ENCODE measurements at regions not wholly inside any gene's neighbourhood (a gene's known extent, or its start where the extent isn't known, plus 50 kb on each side); places are given as distances from the start of the nearest gene placed in this dataset.
"Not testable (repeated sequence)": the region's sequence is repeated elsewhere in the genome, so short reads cannot be mapped to it uniquely, and the experiment has no call there.

DNA sequence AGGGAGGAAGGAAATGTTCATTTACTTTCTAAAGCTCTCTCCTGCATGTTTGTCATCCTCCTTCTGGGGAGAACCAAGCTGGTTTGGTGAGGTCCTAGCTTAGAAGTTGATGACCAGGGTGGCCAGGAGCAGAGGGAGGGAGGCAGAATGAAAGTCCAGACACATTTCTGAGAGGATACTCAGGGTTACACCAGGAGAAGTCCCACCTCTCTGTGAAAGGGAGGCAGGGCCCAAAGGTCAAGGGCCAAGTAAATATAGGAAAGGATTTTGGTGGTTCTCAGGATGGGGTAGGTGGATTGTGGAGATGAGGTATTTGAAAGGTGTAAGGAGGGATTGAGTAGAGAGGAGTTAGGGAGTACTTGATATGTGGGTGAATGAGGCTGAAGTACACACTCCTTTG is 58.0 kb upstream of the FBXO11 start:
- H3K4me3 ChIP-seq (ENCODE audit: low read depth, low read length): no peak overlapping the region
- TF ChIP-seq CTCF (IDR thresholded peaks at IDR 0.05; ENCODE audit: low read depth, low read length): no peak

- H3K4me3 ChIP-seq (ENCODE audit: low read depth, low read length): no peak overlapping the region
- TF ChIP-seq CTCF (IDR thresholded peaks at IDR 0.05; ENCODE audit: low read depth, low read length): no peak
These were observed 58.6 kb upstream of the FBXO11 start for GRCh38 chr2:47964722-47965434.

DNA sequence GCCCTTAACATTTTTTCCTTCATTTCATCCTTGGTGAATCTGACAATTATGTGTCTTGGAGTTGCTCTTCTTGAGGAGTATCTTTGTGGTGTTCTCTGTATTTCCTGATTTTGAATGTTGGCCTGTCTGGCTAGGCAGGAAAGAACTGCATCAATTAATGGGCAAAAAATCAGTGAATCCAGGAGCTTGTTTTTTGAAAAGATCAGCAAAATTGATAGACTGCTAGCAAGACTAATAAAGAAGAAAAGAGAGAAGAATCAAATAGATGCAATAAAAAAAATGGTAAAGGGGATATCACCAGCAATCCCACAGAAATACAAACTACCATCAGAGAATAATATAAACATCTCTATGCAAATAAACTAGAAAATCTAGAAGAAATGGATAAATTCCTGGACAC is 70.4 kb upstream of the FBXO11 start:
- H3K4me3 ChIP-seq (ENCODE audit: low read depth, low read length): not testable (repeated sequence)

GRCh38 chr2:47984041-47984440 is 77.7 kb upstream of the FBXO11 start:
- TF ChIP-seq CTCF (IDR thresholded peaks at IDR 0.05; ENCODE audit: low read depth, low read length): no peak
- no peak overlapping the region for H3K4me3 ChIP-seq (ENCODE audit: low read depth, low read length)

- no peak overlapping the region for H3K4me3 ChIP-seq (ENCODE audit: low read depth, low read length)
- TF ChIP-seq CTCF (IDR thresholded peaks at IDR 0.05; ENCODE audit: low read depth, low read length): no peak
These were observed 84.2 kb upstream of the FBXO11 start for GRCh38 chr2:47990503-47990902.

DNA sequence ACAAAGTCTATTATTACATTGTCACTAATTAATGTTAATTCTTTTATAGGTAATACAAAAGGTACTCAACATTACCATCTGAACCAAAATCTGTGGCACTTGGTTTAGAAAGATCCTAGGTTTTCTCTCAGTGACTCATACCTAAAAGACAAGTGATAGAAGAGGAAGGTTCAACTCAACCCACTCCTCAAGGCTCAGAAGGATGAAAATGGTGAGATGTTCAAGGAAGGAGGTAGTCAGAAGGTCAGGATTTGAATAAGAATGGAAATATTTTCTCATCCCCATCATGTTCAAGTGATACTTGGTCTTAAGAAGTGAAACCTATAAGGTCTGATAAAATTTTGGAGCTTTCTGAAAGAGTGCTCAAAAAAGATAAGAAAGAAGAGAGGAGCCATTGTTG is 86.4 kb upstream of the FBXO11 start:
- H3K4me3 ChIP-seq (ENCODE audit: low read depth, low read length): no peak overlapping the region
- no peak for TF ChIP-seq CTCF (IDR thresholded peaks at IDR 0.05; ENCODE audit: low read depth, low read length)

GRCh38 chr2:47996808-47997207 is 90.5 kb upstream of the FBXO11 start:
- H3K4me3 ChIP-seq (ENCODE audit: low read depth, low read length): no peak overlapping the region
- TF ChIP-seq CTCF (IDR thresholded peaks at IDR 0.05; ENCODE audit: low read depth, low read length): no peak

DNA sequence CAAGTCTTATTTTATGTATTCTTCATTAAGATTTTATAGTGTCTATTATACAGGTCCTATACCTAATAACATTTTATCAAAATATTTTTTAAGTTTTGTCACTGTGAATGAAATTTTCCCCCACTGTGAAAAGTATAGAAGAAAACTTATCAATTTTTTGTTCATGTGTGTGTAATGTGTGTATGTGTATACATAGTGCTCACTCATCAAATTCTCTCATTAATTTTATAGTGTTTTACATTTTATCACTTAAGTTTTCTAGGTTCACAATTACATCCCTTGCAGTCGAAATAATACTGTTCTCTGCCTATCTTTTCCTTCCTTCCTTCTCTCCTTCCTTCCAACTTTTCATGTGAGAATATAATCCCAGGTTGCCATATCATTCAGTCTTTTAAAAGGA is 93.2 kb upstream of the FBXO11 start:
- H3K4me3 ChIP-seq (ENCODE audit: low read depth, low read length): no peak overlapping the region
- no peak for TF ChIP-seq CTCF (IDR thresholded peaks at IDR 0.05; ENCODE audit: low read depth, low read length)

Measured in WI38 (cell line).